ENCODE measurements at regions not wholly inside any gene's neighbourhood (a gene's known extent, or its start where the extent isn't known, plus 50 kb on each side); places are given as distances from the start of the nearest gene placed in this dataset.

DNA sequence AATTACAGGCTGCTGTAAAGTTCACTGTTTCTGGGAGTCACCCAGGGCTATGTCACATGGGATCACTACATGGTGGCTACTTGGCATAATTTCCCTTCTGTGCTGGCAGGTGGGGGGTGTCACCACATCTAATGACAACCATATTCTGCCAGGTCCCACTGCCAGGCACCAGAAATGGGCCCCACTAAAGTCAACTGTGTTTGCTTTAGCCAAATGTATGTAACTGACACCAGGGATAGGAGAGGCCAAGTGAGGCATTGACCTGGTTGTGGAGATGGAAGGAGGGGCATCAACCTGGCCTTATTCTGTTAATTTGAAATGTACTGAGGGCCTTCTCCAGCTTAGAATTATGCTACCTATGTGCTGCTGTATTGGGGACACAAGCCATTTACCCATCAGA, 370.6 kb upstream of the PROX1 start:
- TF ChIP-seq CTCF (IDR thresholded peaks at IDR 0.05; ENCODE audit: insufficient read depth, low read depth, low read length) (no peak), EZH2 (IDR thresholded peaks at IDR 0.05; ENCODE audit: insufficient read depth, low read length) (no peak)
